ENCODE measurements at regions not wholly inside any gene's neighbourhood (a gene's known extent, or its start where the extent isn't known, plus 50 kb on each side); places are given as distances from the start of the nearest gene placed in this dataset.
"Not testable (repeated sequence)": the region's sequence is repeated elsewhere in the genome, so short reads cannot be mapped to it uniquely, and the experiment has no call there.

DNA sequence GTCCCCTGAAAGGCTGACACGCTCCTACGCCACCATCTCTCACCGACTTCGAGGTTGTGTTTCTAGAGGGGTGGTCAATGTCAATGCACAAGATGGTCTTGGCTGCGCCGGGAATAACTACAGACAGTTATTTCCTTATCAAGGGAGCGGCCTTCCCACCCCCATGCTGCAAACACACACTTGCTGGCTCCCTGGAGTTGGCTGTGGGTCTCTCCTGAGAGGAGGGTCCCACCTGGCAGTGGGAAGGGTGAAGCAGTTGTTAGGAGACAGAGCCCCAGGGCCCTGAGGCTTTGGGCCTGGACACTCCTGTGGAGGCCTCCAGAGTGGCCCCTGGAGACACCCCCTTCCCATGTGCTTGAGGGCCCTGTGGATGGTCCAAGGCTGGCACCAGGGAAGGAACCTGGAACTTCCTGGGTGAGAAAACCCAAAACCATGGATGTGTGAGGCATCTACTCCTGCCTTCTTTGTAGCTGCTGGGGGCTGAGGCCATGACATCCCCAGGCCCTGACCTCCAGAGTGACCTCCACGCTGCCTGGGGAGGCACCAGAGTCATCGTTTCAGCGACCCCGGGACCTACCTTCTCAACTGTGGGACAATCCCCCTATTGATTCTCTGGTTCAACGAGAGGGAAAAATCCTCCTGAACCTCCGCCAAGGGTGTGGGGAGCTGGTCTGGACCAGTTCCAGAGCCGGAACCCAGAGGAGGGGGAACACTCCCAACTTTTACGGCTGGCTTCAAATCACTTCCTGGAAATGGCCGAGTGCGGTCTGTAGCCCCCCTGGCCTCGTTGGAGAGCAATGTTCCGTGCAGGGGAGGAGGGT lies 101.1 kb upstream of the COL5A1 start:
- no peak for DNase-seq (ENCODE audit: low spot score)
- intact Hi-C loops (cut with DNase I), result no loop called here

DNA sequence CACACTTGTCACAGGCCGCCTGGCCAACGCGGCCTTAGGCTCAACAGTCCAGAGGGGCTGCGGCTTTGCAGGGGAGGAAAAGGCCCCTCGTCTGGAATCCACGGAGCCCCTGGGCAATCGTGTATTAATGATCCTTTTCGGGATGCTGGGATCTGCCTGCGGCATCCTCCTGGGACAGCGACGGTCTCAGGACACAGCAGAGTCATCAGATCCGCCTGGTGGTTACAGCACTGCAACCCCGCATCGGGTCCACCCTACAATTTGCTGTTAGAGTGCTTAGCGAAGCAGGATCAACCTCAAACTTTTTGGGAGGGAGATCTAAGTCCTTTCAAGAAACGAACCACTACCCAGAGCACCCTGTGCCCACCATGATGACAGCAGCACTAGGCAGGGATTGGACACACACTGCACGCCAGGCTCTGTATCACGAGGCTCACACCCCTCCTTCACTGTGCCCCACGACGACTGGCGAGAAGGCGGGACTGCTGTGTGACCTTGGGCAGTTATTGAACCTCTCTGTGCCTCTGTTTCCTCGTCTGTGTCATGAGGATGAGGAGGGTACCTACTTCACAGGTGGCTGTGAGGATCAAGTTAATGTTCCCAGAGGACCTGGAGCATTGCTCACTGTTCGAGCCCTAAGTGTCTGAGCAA lies 100.4 kb upstream of the COL5A1 start:
- intact Hi-C loops (cut with DNase I), result no loop called here
- no peak for DNase-seq (ENCODE audit: low spot score)

DNA sequence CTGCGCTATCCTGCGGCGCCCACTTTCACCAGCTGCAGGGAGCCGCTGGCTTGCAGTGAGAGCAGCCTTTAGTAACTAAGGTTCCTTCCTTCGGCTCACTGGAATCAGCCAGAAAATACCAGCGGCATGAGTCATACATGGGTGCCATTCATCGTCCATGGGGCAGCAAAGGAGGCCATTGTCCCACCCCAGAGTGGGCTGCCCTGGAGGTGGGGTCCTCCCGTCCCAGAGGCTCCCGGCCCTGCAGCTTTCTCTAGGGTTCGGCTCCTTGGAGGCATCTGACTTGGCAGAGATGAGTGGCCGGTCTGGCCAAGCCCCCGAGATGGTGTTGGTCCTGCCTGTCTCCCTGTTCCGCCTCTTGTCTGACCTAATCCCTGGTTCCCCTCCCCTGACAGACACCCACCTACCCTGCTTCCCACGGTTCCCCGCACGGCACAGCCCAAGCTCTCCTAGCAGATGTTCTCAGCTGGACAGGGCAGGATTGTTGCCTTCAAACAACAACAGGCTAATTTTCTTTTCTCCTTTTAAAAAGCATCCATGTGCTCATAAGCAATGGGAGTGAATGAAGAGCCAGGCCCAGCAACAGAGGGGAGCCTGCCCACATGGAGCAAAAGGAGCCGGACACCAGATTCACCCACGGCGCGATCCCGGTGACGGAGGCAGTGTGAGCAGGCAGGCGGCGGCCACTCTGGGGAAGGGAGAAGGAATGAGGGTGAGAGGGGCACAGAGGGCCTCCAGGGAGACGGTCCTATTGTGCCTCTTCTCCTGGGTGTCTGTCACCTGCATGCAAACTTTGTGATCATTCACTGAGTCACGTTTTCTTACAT lies 97.0 kb upstream of the COL5A1 start:
- intact Hi-C loops (cut with DNase I), result loop anchor here (5.0 kb wide), 1 partner anchor 48 kb away; no protein-coding TSS in a partner anchor
- no peak for DNase-seq (ENCODE audit: low spot score)

DNA sequence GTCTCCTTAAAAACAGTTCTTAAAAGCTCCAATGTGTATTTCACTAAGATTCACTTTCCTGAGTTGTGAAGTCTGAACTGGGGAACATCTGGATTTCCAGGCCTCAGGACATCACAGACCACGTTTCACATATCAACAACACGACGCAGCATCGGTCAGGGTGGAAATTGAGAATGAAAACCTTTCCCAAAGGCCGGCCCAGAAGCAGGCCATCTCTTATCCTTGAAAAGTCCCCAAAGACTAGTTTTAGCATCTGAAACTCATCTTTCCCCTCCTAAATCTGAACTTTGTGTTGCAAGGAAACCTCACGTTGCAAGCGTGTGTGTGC lies 96.4 kb upstream of the COL5A1 start:
- intact Hi-C loops (cut with DNase I), result loop anchor here (5.0 kb wide), 1 partner anchor 47 kb away; no protein-coding TSS in a partner anchor
- DNase-seq (ENCODE audit: low spot score), result no peak

DNA sequence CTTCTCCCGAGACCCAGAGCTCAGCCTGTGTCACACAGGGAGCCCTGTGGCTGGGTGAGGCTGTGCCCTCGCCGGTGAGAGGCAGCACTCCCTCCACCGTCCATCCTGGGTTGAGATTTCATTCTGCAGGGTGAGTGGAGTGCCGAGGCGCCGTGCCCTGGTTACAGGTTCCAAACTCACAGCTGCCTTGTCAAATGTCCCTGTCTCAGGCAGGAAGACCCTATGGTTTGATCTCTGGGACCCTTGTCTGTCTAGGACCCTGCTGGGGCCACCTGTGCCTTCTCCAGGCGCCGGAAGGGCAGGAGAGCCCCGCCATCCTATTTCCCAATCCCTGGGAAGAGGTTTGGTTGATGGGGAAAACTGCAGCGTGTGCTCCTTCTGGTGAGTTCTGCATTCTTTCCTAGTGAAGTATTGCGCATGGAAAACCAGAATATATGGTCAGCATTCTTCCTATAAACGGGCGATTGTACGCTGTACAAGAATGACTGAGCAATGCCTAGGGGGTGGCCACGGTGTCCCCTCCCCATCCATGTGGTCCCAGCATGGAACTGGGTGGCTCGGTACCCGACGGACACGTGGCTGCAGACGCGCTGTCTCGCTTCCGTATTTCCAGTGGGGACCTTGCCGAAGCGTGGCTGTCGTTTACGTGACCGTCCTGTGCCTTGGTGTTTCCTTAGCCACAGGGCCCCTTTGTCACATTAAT lies 95.9 kb upstream of the COL5A1 start:
- DNase-seq (ENCODE audit: low spot score), result no peak
- intact Hi-C loops (cut with DNase I), result loop anchor here (5.0 kb wide), 1 partner anchor 47 kb away; no protein-coding TSS in a partner anchor

DNA sequence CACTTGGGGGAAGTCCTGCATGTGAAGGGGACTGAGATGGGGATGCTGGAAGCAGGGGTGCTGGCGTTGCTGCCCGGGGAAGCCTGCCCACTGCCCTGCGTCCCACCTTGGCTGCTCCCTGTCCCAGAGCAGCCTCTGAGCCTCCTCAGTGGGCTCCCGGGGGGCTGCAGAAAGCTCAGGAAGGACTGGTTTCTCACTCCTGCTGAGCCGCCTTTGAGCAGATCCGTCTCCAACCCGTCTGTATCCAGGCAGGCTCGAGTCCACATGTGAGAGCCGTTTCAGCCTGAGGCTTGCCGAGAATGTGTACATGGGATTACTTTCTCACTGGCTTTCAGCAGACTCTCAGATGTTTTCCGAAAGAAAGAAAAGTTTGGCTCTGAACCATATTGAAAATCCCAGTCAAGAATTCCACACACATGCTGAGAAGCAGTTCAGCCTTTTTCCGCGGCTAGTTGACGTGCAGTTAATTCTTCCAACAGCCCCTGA lies 95.3 kb upstream of the COL5A1 start:
- intact Hi-C loops (cut with DNase I), result loop anchor here (5.0 kb wide), 1 partner anchor 46 kb away; no protein-coding TSS in a partner anchor
- peak; percentile 70 for DNase-seq (ENCODE audit: low spot score)

DNA sequence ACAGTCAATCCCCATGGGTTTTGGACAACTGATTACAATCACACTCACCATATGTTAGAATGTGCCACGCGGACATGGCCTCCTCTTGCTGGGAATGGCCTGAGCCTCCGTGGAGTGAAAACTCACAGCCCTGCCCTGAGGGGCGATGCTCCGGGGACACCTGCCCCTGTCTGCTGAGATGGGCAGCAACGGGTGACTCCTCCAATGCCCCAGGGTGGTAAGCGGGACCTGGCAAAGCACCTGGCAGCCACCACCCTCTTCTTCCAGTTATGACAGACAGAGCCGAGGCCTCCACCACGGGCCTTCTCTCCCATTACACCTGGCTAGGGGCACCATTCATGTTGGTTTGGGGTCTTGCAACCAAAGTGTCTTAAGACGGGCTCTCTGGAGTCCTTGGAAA lies 94.9 kb upstream of the COL5A1 start:
- DNase-seq (ENCODE audit: low spot score), result peak; percentile 66
- intact Hi-C loops (cut with DNase I), result loop anchor here (5.0 kb wide), 1 partner anchor 46 kb away; no protein-coding TSS in a partner anchor

- intact Hi-C loops (cut with DNase I), result loop anchor here (5.0 kb wide), 1 partner anchor 45 kb away; no protein-coding TSS in a partner anchor
- peak; percentile 71 for DNase-seq (ENCODE audit: low spot score)
Measured at GRCh38 chr9:134547161-134548100, 94.2 kb upstream of the COL5A1 start.

GRCh38 chr9:134548185-134548584 lies 93.4 kb upstream of the COL5A1 start:
- no peak for DNase-seq (ENCODE audit: low spot score)
- intact Hi-C loops (cut with DNase I), result loop anchor here (5.0 kb wide), 1 partner anchor 44 kb away; no protein-coding TSS in a partner anchor

DNA sequence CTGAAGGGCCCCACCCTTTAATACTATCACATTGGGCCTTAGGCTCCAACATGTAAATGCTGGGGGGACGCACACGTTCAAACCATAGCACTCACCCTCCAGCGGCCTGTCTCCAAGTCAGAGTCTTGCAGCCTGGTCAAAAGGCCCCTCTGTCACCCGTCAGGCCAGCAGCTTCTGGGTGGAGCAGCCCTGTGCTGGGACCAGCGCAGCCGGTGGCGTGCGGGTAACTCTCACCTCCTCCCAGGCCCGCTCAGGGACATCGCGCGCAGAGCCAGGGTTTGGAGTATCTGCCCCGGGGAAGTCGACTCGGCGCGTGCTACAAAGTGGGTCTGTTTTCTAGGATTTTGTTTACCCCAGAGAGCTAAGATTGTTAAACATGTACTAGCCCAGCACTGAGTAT lies 93.0 kb upstream of the COL5A1 start:
- DNase-seq (ENCODE audit: low spot score), result no peak
- intact Hi-C loops (cut with DNase I), result loop anchor here (5.0 kb wide), 1 partner anchor 44 kb away; no protein-coding TSS in a partner anchor

- intact Hi-C loops (cut with DNase I), result loop anchor here (5.0 kb wide), 1 partner anchor 43 kb away; no protein-coding TSS in a partner anchor
- peak; percentile 31 for DNase-seq (ENCODE audit: low spot score)
Measured at GRCh38 chr9:134549336-134549735, 92.3 kb upstream of the COL5A1 start.

GRCh38 chr9:134550081-134550480 lies 91.5 kb upstream of the COL5A1 start:
- intact Hi-C loops (cut with DNase I), result not testable (repeated sequence)
- peak; percentile 26 for DNase-seq (ENCODE audit: low spot score)

DNA sequence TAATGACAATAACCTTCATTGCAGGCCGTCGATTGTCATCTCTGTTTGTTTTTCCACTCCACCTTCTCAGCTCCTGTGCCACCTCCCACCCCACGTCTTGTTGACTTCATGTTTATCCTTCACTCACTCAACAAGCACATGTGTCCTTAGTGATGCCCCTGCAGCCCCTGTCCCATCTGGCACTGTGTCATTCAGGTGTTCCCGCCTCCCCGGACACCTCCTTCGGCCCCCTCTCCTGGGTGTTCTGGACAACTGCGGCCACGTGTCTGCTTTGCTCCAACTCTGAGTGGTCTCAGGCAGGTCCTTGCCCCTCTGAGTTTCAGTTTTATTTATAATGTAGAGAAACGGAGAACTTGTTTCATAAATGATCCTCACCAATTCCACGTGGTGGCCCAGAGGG lies 91.0 kb upstream of the COL5A1 start:
- peak; percentile 49 for DNase-seq (ENCODE audit: low spot score)
- intact Hi-C loops (cut with DNase I), result no loop called here

DNA sequence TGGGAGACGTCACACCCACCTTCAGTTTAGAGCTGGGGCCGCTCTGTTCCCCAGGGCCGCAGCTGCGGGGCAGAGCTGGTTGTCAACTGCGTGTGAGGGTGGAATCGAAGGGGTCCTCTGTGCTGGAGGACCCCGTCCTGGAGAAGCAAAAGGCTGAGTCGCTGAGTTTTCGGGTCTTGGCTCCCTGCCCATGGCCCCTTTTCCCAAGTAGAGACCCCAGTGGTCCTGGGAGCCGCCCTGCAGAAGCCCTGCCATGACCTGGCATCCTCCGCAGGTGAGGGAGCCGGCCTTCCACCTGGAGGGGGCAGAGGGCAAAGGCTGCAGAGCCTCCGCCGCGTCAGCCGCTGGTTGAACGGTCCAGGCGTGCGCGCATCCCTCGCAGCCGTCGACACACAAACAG lies 90.4 kb upstream of the COL5A1 start:
- DNase-seq (ENCODE audit: low spot score), result peak; percentile 50
- intact Hi-C loops (cut with DNase I), result no loop called here

- DNase-seq (ENCODE audit: low spot score), result peak; percentile 76
- intact Hi-C loops (cut with DNase I), result no loop called here
Measured at GRCh38 chr9:134551644-134552348, 89.8 kb upstream of the COL5A1 start.

- intact Hi-C loops (cut with DNase I), result no loop called here
- peak; percentile 58 for DNase-seq (ENCODE audit: low spot score)
Measured at GRCh38 chr9:134552349-134552990, 89.1 kb upstream of the COL5A1 start.

Data from cardiac septum (tissue), 1 donor.